Stimulated activated memory B cell treated with anti-CD40 and anti-IgM and Interleukin-4, amounts not matched to agents 10 μg/mL and 1 μg/mL and 100 μg/mL, for 72 hours (primary cell): ENCODE measurements at regions not wholly inside any gene's neighbourhood (a gene's known extent, or its start where the extent isn't known, plus 50 kb on each side); places are given as distances from the start of the nearest gene placed in this dataset.

Experiments used
- ATAC-seq: fragments of 150-1000 bp; cut with Tn5 transposase; 2 replicates; pipeline ENCODE4 v1.10.0; 2021
- H3K27ac Mint-ChIP-seq: one replicate; pipeline ENCODE4 v1.8.0; 2022; ENCODE audit warnings: mild to moderate bottlenecking, mixed read lengths
- H3K27me3 Mint-ChIP-seq: one replicate; pipeline ENCODE4 v1.8.0; 2022; ENCODE audit warnings: mixed read lengths
- H3K36me3 Mint-ChIP-seq: one replicate; pipeline ENCODE4 v1.8.0; 2022; ENCODE audit warnings: mixed read lengths
- H3K4me1 Mint-ChIP-seq: one replicate; pipeline ENCODE4 v1.8.0; 2022; ENCODE audit warnings: mixed read lengths
- H3K4me3 Mint-ChIP-seq: one replicate; pipeline ENCODE4 v1.8.0; 2022; ENCODE audit warnings: mild to moderate bottlenecking, moderate library complexity, mixed read lengths
- H3K9me3 Mint-ChIP-seq: one replicate; pipeline ENCODE4 v1.8.0; 2022; ENCODE audit warnings: mixed read lengths

GRCh38 chrX:13266641-13267345 is 53.1 kb downstream of the ATXN3L start:
- H3K27ac Mint-ChIP-seq: no peak overlapping the region
- no peaks in the 10 kb centered on the region for H3K36me3 Mint-ChIP-seq
- H3K4me3 Mint-ChIP-seq: no peak overlapping the region

GRCh38 chrX:13265549-13266132 is 54.2 kb downstream of the ATXN3L start:
- Mint-ChIP-seq H3K4me3 (no peak overlapping the region), H3K27me3 (no peaks in the 10 kb centered on the region), H3K27ac (no peak overlapping the region), H3K4me1 (peaks cover 11% of the 10 kb centered on the region), H3K36me3 (no peaks in the 10 kb centered on the region), H3K9me3 (no peaks in the 10 kb centered on the region)
- no peak for ATAC-seq

More at GRCh38 chrX:13266641-13267345, 53.1 kb downstream of the ATXN3L start:
- Mint-ChIP-seq H3K4me1 (peaks cover 10% of the 10 kb centered on the region), H3K27me3 (no peaks in the 10 kb centered on the region), H3K9me3 (no peaks in the 10 kb centered on the region)
- no peak for ATAC-seq

GRCh38 chrX:13265111-13265510 is 54.7 kb downstream of the ATXN3L start:
- H3K27me3 Mint-ChIP-seq: no peaks in the 10 kb centered on the region
- no peaks in the 10 kb centered on the region for H3K36me3 Mint-ChIP-seq
- no peak overlapping the region for H3K4me3 Mint-ChIP-seq
- peaks cover 16% of the 10 kb centered on the region for H3K4me1 Mint-ChIP-seq
- no peak for ATAC-seq
- H3K27ac Mint-ChIP-seq: no peak overlapping the region
- H3K9me3 Mint-ChIP-seq: peaks cover 2% of the 10 kb centered on the region

GRCh38 chrX:13263560-13264251 is 56.1 kb downstream of the ATXN3L start:
- peaks cover 16% of the 10 kb centered on the region for H3K4me1 Mint-ChIP-seq
- peak overlapping the region; percentile 42 for H3K4me3 Mint-ChIP-seq

GRCh38 chrX:13261348-13261747 is 58.5 kb downstream of the ATXN3L start:
- Mint-ChIP-seq H3K27ac (no peak overlapping the region), H3K9me3 (peaks cover 2% of the 10 kb centered on the region), H3K4me1 (peaks cover 23% of the 10 kb centered on the region), H3K4me3 (no peak overlapping the region), H3K27me3 (no peaks in the 10 kb centered on the region), H3K36me3 (no peaks in the 10 kb centered on the region)
- ATAC-seq: no peak

More at GRCh38 chrX:13263560-13264251, 56.1 kb downstream of the ATXN3L start:
- Mint-ChIP-seq H3K27ac (no peak overlapping the region), H3K36me3 (no peaks in the 10 kb centered on the region), H3K27me3 (no peaks in the 10 kb centered on the region), H3K9me3 (peaks cover 2% of the 10 kb centered on the region)
- ATAC-seq: peak; percentile 92

GRCh38 chrX:13260598-13260997 is 59.3 kb downstream of the ATXN3L start:
- H3K27me3 Mint-ChIP-seq: no peaks in the 10 kb centered on the region
- no peak overlapping the region for H3K4me3 Mint-ChIP-seq
- ATAC-seq: no peak
- H3K36me3 Mint-ChIP-seq: peaks cover 7% of the 10 kb centered on the region
- no peak overlapping the region for H3K27ac Mint-ChIP-seq
- peaks cover 31% of the 10 kb centered on the region for H3K4me1 Mint-ChIP-seq
- H3K9me3 Mint-ChIP-seq: peaks cover 6% of the 10 kb centered on the region

GRCh38 chrX:13258725-13259124 is 61.1 kb downstream of the ATXN3L start:
- Mint-ChIP-seq H3K27me3 (no peaks in the 10 kb centered on the region), H3K9me3 (peaks cover 6% of the 10 kb centered on the region), H3K27ac (no peak overlapping the region), H3K4me3 (no peak overlapping the region), H3K4me1 (peaks cover 44% of the 10 kb centered on the region), H3K36me3 (peaks cover 7% of the 10 kb centered on the region)
- no peak for ATAC-seq

GRCh38 chrX:13258052-13258444 is 61.8 kb downstream of the ATXN3L start:
- Mint-ChIP-seq H3K27me3 (no peaks in the 10 kb centered on the region), H3K9me3 (peaks cover 8% of the 10 kb centered on the region), H3K27ac (no peak overlapping the region), H3K4me1 (peaks cover 44% of the 10 kb centered on the region), H3K36me3 (peaks cover 7% of the 10 kb centered on the region), H3K4me3 (no peak overlapping the region)
- peak; percentile 47 for ATAC-seq

- Mint-ChIP-seq H3K4me3 (no peak overlapping the region), H3K27ac (peak overlapping the region; percentile 86), H3K4me1 (peaks cover 44% of the 10 kb centered on the region), H3K27me3 (no peaks in the 10 kb centered on the region), H3K36me3 (peaks cover 7% of the 10 kb centered on the region), H3K9me3 (peaks cover 8% of the 10 kb centered on the region)
- peak; percentile 74 for ATAC-seq
Observed at GRCh38 chrX:13257223-13258051, 62.4 kb downstream of the ATXN3L start.

- Mint-ChIP-seq H3K4me1 (peaks cover 51% of the 10 kb centered on the region), H3K9me3 (peaks cover 8% of the 10 kb centered on the region), H3K27me3 (no peaks in the 10 kb centered on the region), H3K27ac (peak overlapping the region; percentile 86), H3K36me3 (peaks cover 7% of the 10 kb centered on the region), H3K4me3 (no peak overlapping the region)
- ATAC-seq: peak; percentile 57
Observed at GRCh38 chrX:13256603-13257002, 63.2 kb downstream of the ATXN3L start.

- H3K27ac Mint-ChIP-seq: peak overlapping the region; percentile 86
- no peak overlapping the region for H3K4me3 Mint-ChIP-seq
- peaks cover 7% of the 10 kb centered on the region for H3K36me3 Mint-ChIP-seq
- H3K27me3 Mint-ChIP-seq: no peaks in the 10 kb centered on the region
- peaks cover 6% of the 10 kb centered on the region for H3K9me3 Mint-ChIP-seq
- ATAC-seq: no peak
- peaks cover 53% of the 10 kb centered on the region for H3K4me1 Mint-ChIP-seq
Observed at GRCh38 chrX:13254870-13255269, 65.0 kb downstream of the ATXN3L start.

GRCh38 chrX:13254076-13254785 is 65.6 kb downstream of the ATXN3L start:
- Mint-ChIP-seq H3K36me3 (peaks cover 7% of the 10 kb centered on the region), H3K4me1 (peaks cover 53% of the 10 kb centered on the region), H3K4me3 (no peak overlapping the region), H3K27ac (peak overlapping the region; percentile 86), H3K27me3 (no peaks in the 10 kb centered on the region), H3K9me3 (peaks cover 6% of the 10 kb centered on the region)
- peak; percentile 66 for ATAC-seq

- H3K27ac Mint-ChIP-seq: peak overlapping the region; percentile 86
- no peak overlapping the region for H3K4me3 Mint-ChIP-seq
- H3K27me3 Mint-ChIP-seq: no peaks in the 10 kb centered on the region
- peak; percentile 54 for ATAC-seq
- H3K36me3 Mint-ChIP-seq: peaks cover 7% of the 10 kb centered on the region
- H3K9me3 Mint-ChIP-seq: peaks cover 6% of the 10 kb centered on the region
- H3K4me1 Mint-ChIP-seq: peaks cover 53% of the 10 kb centered on the region
Observed at GRCh38 chrX:13253223-13253622, 66.6 kb downstream of the ATXN3L start.

GRCh38 chrX:13252726-13253125 is 67.1 kb downstream of the ATXN3L start:
- peaks cover 53% of the 10 kb centered on the region for H3K4me1 Mint-ChIP-seq
- H3K4me3 Mint-ChIP-seq: no peak overlapping the region
- H3K27me3 Mint-ChIP-seq: no peaks in the 10 kb centered on the region
- peaks cover 7% of the 10 kb centered on the region for H3K36me3 Mint-ChIP-seq
- H3K9me3 Mint-ChIP-seq: peaks cover 6% of the 10 kb centered on the region
- H3K27ac Mint-ChIP-seq: peak overlapping the region; percentile 86
- no peak for ATAC-seq
